NCI-H524 (cell line): ENCODE measurements at regions not wholly inside any gene's neighbourhood (a gene's known extent, or its start where the extent isn't known, plus 50 kb on each side); places are given as distances from the start of the nearest gene placed in this dataset.

Experiments used
- DNase-seq, 2 experiments: peaks; one replicate each; lab custom pipeline; 2025; lab: John Stamatoyannopoulos, UW

GRCh38 chr6:43919774-43920173, 149.8 kb downstream of the VEGFA start:
- no peak for DNase-seq

- no peak for DNase-seq
Observed at GRCh38 chr6:43917878-43918382, 147.9 kb downstream of the VEGFA start.

GRCh38 chr6:43916924-43917877, 147.2 kb downstream of the VEGFA start:
- DNase-seq = no peak

- no peak for DNase-seq
Observed at GRCh38 chr6:43915986-43916923, 146.2 kb downstream of the VEGFA start.

- DNase-seq = no peak
Observed at GRCh38 chr6:43915208-43915869, 145.3 kb downstream of the VEGFA start.

DNA sequence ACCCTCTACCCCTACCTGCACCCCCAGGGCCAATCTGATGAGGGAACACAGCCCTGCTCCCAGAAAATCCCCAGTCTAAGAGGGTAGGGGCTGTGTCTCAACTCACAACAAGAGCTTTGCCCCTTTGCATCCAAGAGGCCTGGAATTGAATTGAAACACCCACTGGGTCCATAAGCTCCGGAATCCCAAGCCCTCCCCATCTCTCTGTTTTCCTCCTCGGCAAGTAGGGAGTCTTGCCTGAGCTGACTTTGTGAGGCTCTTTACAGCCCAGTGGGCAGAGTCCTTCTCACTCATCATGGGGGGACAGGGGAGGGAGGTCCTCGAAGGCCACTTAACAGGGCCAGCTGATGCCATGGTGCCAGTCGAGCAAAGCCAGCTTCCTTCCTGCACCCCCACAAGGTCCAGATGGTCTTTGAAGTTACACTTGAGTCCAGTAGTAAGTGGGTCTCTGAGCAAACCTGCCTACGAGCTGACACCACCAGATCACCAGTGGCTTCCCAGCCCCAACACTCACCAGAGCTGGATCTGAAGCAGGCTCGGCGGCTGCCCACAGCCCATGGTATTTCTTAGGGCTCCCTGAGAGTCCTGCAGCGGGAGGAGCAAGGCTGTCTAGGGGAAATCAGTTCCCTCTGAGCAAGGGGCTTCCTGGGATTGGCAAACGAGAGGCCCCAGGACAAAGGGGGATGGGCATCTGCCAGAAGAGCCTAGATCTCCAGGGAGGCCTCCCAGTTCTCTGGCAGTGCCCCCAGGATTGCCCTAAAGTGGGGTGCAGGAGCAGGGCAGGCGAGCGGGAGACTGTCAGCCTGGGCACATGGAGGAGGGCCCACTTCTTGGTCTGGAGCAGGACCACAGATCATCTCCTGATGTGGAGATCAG, 144.5 kb downstream of the VEGFA start:
- peak; percentile 38 to 76 for DNase-seq

GRCh38 chr6:43913375-43914271, 143.6 kb downstream of the VEGFA start:
- DNase-seq = no peak

- DNase-seq = no peak
Observed at GRCh38 chr6:43912598-43913371, 142.8 kb downstream of the VEGFA start.

DNA sequence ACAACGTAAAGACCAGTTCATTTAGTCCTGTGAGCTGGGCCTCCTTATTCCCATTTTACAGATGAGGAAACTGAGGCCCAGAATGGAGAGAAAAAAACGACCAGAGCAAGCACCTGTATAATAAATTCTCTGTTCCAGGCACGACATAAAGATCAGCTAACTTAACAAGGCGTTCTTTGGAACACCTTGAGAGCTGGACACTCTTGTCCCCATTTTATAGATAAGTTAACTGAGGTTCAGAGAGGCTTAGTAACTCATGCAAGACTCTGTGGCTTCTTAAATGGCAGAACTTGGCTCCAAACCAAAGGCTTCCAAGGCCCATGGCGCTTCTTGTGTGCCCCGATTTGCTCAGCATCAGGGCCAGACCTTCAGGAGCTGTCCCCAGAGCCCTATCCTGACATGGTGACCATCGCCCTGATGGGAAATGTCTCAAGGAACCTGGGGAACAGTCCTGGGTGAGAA, 142.1 kb downstream of the VEGFA start:
- DNase-seq = no peak

DNA sequence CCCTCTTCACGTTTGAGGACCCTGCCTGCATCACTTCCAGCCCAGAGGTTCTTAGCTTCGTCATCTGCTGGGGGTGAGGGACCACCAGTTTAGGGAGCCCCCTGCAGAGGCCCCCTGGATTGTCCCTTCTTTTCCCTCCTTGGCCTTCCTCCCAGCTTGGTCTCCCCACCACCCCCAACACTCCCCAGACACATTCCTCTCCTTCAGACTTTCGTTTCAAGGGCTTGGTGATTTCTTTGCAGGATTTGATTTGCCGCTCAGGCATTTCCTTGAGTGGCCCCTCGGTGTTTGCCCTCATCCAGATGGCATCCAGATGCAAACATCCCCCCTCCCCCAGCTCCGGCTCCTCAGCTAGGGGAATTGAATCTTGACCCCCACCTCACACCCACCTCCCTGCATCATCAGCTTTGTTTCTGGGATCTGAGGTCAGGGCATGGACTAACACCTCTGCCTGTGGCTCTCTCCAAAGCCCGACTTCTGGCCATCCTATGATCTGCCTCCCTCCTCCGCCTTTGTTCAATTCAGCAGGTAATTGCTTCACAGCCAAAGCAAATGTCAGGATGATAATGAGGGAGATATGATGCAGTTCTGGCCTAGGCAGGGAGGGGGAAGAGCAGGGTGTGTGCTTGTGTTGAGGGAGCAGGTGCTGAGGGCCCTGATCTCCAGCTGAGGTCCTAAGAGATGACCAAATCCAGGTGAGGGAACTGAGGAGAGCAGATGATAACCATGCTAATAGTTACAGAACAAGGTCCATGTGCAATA, 141.5 kb downstream of the VEGFA start:
- no peak for DNase-seq

- no peak for DNase-seq
Observed at GRCh38 chr6:43910638-43911353, 140.8 kb downstream of the VEGFA start.

- DNase-seq = no peak
Observed at GRCh38 chr6:43910149-43910637, 140.2 kb downstream of the VEGFA start.

- DNase-seq = no peak
Observed at GRCh38 chr6:43909474-43910148, 139.6 kb downstream of the VEGFA start.

GRCh38 chr6:43907789-43908472, 137.9 kb downstream of the VEGFA start:
- DNase-seq = peak in 1 of 2 experiments; percentile 35

DNA sequence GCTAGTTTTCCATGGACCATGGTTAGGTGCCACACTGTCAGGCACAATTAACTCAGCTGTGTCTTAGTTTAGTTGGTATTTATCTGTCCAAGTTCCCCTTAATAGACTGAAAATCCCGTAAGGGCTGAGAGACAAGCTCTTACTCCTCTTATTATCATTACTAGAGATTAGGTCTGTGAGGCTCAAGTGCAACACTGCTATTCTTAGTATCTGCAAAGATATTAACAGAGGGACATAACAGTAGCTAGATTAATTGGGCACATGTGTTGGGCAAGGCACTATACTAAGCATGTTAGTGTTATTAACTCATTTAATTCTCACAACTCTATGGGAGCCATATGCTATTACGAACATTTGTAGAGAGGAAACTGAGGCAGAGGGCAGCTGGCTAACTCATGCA, 137.3 kb downstream of the VEGFA start:
- DNase-seq = no peak
